AG20443 (cell line): ENCODE measurements at regions not wholly inside any gene's neighbourhood (a gene's known extent, or its start where the extent isn't known, plus 50 kb on each side); places are given as distances from the start of the nearest gene placed in this dataset.
"Not testable (repeated sequence)": the region's sequence is repeated elsewhere in the genome, so short reads cannot be mapped to it uniquely, and the experiment has no call there.

ENCODE experiments used
- DNase-seq: peaks from one replicate; pipeline ENCODE4 v3.0.0; 2012; ENCODE audit warnings: low spot score, mixed read lengths

DNA sequence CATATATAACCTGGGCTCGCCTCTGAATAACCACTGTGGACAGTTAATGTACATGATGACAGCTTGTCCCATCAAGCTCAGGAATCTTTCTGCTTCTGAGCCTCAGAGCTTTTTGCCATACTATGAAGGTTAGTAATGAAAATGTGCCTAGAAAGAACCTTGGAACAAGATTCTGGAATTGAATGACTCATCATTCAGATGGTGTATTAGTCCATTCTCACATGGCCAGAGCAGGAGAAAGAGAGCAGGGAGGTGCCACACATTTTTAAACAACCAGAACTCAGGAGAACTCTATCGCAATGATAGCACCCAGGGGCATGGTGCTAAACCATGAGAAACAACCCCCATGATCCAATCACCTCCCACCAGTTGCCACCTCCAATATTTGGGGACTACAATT lies 542.1 kb downstream of the PRR16 start:
- no peak for DNase-seq

DNA sequence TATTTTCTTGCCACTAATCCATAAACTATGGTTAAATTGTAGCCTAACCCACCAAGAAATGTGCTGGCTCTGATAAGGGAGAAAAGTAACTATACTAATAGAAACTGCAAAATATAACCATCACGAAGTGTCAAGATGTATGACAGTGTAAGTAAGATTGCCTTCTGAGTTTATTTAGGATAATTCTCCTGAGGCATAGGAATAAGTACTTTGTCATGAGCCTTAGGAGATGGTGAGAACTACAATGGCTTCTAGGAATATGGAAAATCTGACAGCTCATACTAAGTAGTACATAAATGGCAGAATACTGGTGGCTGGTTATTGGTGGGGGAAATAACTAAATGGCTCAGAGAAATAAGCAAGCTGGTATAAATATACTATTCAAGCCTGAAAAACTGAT lies 543.9 kb downstream of the PRR16 start:
- no peak for DNase-seq

DNA sequence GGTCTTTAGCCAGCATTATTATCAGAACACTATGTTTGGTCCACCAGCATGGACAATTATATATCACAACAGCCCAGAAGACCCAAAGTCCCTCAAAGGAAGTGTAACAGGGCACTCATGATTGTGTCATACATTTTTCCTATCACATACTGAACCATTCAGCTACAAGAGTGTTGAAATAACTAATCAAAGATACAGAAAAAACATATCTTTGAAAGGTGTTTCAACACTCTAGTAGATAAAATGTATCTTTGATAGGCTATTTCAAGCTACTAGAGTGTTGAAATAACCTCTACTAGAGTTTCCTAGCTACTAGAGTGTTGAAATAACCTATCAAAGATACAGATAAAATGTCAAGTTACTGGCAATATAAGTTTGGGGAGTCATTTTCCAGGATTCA lies 545.0 kb downstream of the PRR16 start:
- no peak for DNase-seq

DNA sequence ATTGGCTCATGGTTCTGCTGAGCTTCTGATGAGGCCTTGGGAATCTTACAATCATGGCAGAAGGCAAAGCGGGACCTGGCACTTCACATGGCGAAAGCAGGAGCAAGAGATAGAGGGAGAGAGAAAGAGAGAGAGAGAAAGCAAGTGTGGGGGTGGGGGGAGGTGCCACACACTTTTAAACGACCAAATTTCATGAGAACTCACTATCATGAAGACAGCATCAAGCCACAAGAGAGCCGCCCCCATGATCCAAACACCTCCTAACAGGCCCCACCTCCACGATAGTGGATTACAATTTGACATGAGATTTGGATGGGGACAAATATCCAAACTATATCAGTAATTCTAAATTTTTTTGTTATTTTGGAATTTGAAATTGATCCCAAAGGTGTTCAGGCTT lies 553.9 kb downstream of the PRR16 start:
- DNase-seq = no peak

DNA sequence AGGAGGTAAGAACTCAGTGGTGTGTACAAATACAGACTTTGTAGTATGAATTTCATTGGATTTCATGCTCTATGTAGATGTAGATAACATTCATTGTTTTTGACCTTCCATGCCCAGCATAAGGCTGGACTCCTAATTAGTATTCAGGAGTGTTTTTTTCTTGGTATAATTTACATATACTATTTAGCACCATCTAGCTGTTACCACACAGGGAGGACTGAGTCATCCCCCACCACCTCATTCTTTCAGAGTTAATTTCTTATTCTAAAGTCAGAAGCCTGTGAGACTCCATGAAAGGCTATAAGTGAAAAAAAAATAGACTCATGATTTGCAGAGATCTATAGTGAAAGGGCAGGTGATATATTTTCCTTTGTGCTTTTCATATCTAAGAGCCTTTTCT lies 555.0 kb downstream of the PRR16 start:
- DNase-seq = no peak

GRCh38 chr5:121019734-121020133 lies 555.6 kb downstream of the PRR16 start:
- no peak for DNase-seq

DNA sequence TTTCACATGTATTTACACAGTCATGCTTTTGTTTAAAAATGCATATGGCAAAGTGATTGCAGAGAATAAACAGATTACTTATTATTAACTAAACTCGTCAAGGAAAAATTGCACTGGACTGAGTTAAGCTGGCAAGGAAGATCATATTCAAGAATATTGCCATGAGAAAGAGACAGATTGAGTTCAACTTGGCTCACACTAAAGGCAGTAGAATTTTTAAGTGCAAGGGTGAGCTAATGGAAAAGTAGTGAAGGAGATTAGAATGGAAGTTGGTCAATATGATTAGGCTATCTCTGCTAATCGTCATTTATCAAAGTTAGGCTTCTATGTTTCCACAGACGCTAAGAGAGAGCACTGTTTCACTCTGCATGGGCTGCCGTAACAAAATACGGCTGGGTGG lies 557.6 kb downstream of the PRR16 start:
- DNase-seq = no peak

DNA sequence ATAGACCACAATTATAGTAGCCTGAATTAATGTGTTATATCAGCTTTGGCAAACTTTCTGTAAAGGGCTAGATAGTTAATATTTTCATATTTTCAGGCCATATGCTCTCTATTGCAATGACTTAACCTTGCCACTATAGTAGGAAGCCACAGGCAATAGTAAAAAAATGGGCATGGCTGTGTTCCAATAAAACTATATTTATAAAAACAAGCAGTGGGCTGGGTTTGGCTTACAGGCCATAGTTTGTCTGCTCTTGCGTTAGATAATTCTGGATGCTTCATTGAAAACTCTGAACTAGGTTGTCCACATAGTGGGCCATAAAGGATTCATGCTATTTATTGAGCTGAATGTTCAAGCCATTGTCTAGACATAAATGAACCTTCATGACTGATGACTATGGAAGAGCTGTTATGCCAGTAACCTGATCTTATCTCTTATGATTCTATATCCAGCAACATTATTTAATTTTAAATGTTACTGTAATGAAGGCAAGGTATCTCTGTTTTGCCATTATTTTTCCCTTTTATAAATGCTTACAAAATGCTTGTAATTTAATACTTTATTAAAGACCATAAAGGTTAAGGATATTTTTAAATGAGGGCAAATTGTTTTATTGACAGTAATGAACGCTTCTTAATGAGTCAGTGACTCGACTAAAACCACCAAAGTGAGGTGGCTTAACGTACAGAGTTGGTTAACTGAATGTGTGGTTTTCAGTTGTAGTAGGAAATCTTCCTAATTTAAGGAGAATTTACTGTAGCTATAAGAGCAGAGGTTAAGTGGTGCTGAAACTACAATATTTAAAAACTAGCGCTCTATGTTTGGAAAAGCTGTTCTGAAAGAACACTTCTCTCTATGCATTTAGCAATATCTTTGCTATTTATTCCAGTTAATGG lies 560.6 kb downstream of the PRR16 start:
- DNase-seq = no peak

- no peak for DNase-seq
Measured at GRCh38 chr5:121025671-121026070, 561.6 kb downstream of the PRR16 start.

DNA sequence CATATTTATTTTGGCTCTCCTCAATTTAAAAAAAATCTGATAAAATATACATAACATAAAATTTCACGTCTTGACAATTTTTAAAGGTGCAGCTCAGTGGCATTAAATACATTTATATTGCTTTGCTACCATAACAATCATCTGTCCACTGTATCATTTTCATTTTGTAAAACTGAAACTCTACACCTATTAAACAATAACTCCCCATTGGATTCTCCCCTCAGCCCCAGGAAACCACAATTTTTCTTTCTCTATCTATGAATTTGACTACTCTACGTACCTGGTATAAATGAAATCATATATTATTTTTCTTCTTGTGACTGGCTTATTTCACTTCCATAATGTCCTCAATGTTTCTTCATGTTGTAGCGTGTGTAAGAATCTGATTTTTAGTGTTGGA lies 563.5 kb downstream of the PRR16 start:
- no peak for DNase-seq

DNA sequence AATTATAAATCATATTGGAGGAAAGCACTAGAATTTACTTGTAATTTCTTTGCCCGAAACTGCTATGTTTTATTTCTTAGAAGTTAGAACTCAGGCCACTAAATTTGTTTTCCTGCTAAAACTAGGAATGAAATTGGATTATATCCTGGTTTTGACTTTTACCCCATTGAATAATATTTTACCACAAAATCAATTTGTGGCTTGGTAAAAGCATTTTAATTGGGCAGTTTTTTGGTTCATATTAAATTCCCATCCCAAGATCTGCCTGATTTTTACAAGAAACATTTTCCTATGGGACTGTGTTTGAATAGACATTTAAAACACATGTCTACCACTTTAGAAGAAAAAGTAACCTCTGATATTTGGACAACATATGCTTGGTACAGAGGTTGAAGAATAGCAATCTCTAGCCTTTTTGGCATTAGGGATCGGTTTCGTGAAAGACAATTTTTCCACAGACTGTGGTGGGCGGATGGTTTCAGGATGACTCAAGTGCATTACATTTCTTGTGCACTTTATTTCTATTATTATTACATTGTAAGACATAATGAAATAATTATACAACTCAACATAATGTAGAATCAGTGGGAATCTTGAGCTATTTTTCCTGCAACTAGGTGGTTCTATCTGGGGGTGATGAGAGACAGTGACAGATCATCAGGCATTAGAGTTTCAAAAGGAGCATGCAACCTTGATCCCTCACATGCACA lies 565.6 kb downstream of the PRR16 start:
- peak; percentile 13 for DNase-seq

DNA sequence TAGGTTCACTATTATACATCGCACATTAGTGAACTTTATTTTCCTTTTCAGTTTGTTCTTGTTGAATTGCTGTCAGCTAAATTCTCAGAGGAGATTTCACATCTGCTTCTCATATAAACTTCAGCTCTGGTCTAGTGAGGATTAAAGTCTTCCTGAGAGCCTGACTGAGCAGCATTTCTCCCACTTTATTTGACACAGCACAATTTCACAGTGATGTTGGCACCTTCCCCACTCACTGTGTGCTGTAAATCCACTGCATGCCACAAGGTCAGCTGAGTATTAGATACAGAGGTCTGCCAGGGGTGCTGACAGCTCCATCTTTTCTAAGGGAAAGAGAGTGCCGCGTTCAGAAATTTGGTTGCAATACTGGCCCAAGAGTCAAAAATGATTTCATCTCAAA lies 567.4 kb downstream of the PRR16 start:
- DNase-seq = peak; percentile 8

- DNase-seq = no peak
Measured at GRCh38 chr5:121033334-121033733, 569.2 kb downstream of the PRR16 start.

- no peak for DNase-seq
Measured at GRCh38 chr5:121038438-121038837, 574.3 kb downstream of the PRR16 start.

- DNase-seq = no peak
Measured at GRCh38 chr5:121049971-121050370, 585.9 kb downstream of the PRR16 start.

- no peak for DNase-seq
Measured at GRCh38 chr5:121053055-121053985, 589.2 kb downstream of the PRR16 start.

GRCh38 chr5:121055586-121055985 lies 591.5 kb downstream of the PRR16 start:
- DNase-seq = no peak

DNA sequence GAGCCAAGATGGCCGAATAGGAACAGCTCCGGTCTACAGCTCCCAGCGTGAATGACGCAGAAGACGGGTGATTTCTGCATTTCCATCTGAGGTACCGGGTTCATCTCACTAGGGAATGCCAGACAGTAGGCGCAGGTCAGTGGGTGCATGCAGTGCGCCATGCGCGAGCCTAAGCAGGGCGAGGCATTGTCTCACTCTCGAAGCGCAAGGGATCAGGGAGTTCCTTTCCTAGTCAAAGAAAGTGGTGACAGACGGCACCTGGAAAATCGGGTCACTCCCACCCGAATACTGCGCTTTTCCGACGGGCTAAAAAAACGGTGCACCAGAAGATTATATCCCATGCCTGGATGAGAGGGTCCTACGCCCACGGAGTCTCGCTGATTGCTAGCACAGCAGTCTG lies 600.1 kb downstream of the PRR16 start:
- DNase-seq = not testable (repeated sequence)

DNA sequence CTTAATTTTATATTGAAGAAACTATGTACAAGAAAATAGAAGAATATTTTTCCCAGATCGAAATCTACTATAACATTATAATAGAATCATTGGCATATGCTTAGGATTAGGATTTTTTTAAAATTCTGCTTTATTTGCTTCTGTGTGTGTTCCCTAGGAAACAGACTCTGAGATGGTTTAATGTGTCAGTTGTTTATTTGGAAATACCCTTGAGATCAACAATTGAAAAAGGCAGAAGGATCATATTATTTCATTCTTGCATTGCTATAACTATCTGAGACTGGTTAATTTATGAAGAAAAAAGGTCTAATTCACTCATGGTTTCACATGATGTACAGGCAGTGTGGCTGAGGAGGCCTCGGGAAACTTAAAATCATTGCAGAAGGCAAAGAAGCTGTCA lies 622.6 kb downstream of the PRR16 start:
- no peak for DNase-seq

- DNase-seq = no peak
Measured at GRCh38 chr5:121087560-121087959, 623.5 kb downstream of the PRR16 start.

GRCh38 chr5:121088341-121088740 lies 624.2 kb downstream of the PRR16 start:
- no peak for DNase-seq

DNA sequence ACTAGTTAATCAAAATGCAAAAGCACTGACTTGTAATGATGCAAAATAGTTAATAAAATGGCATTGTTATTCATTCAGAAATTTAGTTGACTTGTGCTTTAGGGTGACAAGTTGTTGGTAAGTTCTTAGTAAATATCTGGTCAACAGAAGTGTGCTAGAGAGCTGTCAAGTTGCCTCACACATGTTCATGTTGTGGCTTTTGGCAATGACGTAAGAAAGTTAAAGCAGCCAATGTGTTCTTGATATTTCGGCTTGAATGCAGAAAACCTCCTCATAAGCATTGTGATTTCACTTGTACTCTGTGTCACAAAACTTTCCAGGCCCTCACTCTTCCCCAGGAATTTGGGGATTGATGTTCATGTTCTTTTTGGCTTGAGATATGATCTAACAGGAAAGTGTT lies 626.7 kb downstream of the PRR16 start:
- no peak for DNase-seq
